ENCODE measurements at regions not wholly inside any gene's neighbourhood (a gene's known extent, or its start where the extent isn't known, plus 50 kb on each side); places are given as distances from the start of the nearest gene placed in this dataset.

- intact Hi-C loops (cut with DNase I), result no loop called here
- Histone ChIP-seq H3K9me3 (no peaks in the 10 kb centered on the region), H3K36me3 (no peaks in the 10 kb centered on the region), H3K4me3 (no peak overlapping the region), H3K27ac (no peak overlapping the region), H3K4me1 (no peaks in the 10 kb centered on the region), H3K27me3 (no peaks in the 10 kb centered on the region)
- no peak for TF ChIP-seq CTCF (IDR thresholded peaks at IDR 0.05)
- no peak for DNase-seq (ENCODE audit: low spot score in 2 of 2)
Observed at GRCh38 chr15:47650564-47650963, 66.7 kb upstream of the SEMA6D start.

- no peaks in the 10 kb centered on the region for H3K27me3 ChIP-seq
- no peaks in the 10 kb centered on the region for H3K9me3 ChIP-seq
- no peak for DNase-seq (ENCODE audit: low spot score in 2 of 2)
- no peaks in the 10 kb centered on the region for H3K36me3 ChIP-seq
- no peak overlapping the region for H3K4me3 ChIP-seq
- intact Hi-C loops (cut with DNase I), result no loop called here
- no peaks in the 10 kb centered on the region for H3K4me1 ChIP-seq
- H3K27ac ChIP-seq, result no peak overlapping the region
- no peak for TF ChIP-seq CTCF (IDR thresholded peaks at IDR 0.05)
Observed at GRCh38 chr15:47652328-47652727, 65.0 kb upstream of the SEMA6D start.

- H3K4me3 ChIP-seq, result no peak overlapping the region
- intact Hi-C loops (cut with DNase I), result no loop called here
- DNase-seq (ENCODE audit: low spot score in 2 of 2), result no peak
- no peak overlapping the region for H3K27ac ChIP-seq
- no peaks in the 10 kb centered on the region for H3K27me3 ChIP-seq
- H3K36me3 ChIP-seq, result no peaks in the 10 kb centered on the region
- H3K4me1 ChIP-seq, result no peaks in the 10 kb centered on the region
- no peaks in the 10 kb centered on the region for H3K9me3 ChIP-seq
- no peak for TF ChIP-seq CTCF (IDR thresholded peaks at IDR 0.05)
Observed at GRCh38 chr15:47652844-47653243, 64.5 kb upstream of the SEMA6D start.

- intact Hi-C loops (cut with DNase I), result no loop called here
- H3K9me3 ChIP-seq, result no peaks in the 10 kb centered on the region
- no peak overlapping the region for H3K27ac ChIP-seq
- H3K4me1 ChIP-seq, result no peaks in the 10 kb centered on the region
- no peaks in the 10 kb centered on the region for H3K27me3 ChIP-seq
- no peak for TF ChIP-seq CTCF (IDR thresholded peaks at IDR 0.05)
- H3K36me3 ChIP-seq, result no peaks in the 10 kb centered on the region
- DNase-seq (ENCODE audit: low spot score in 2 of 2), result no peak
- H3K4me3 ChIP-seq, result no peak overlapping the region
Observed at GRCh38 chr15:47661661-47662180, 55.6 kb upstream of the SEMA6D start.

- no peak for TF ChIP-seq CTCF (IDR thresholded peaks at IDR 0.05)
- H3K9me3 ChIP-seq, result no peaks in the 10 kb centered on the region
- no peak for DNase-seq (ENCODE audit: low spot score in 2 of 2)
- no peaks in the 10 kb centered on the region for H3K4me1 ChIP-seq
- intact Hi-C loops (cut with DNase I), result no loop called here
- H3K27ac ChIP-seq, result no peak overlapping the region
- H3K4me3 ChIP-seq, result no peak overlapping the region
- no peaks in the 10 kb centered on the region for H3K27me3 ChIP-seq
- H3K36me3 ChIP-seq, result no peaks in the 10 kb centered on the region
Observed at GRCh38 chr15:47663101-47663500, 54.2 kb upstream of the SEMA6D start.
